GM21360 (cell line): ENCODE measurements at regions not wholly inside any gene's neighbourhood (a gene's known extent, or its start where the extent isn't known, plus 50 kb on each side); places are given as distances from the start of the nearest gene placed in this dataset.
"Not testable (repeated sequence)": the region's sequence is repeated elsewhere in the genome, so short reads cannot be mapped to it uniquely, and the experiment has no call there.

ENCODE experiments used
- ATAC-seq: cut with Tn5 transposase; IDR thresholded peaks from one replicate; pipeline ENCODE4 v1.9.1; 2021; ENCODE audit warnings: mild to moderate bottlenecking, moderate library complexity; ENCODE audit not compliant: unreplicated experiment

DNA sequence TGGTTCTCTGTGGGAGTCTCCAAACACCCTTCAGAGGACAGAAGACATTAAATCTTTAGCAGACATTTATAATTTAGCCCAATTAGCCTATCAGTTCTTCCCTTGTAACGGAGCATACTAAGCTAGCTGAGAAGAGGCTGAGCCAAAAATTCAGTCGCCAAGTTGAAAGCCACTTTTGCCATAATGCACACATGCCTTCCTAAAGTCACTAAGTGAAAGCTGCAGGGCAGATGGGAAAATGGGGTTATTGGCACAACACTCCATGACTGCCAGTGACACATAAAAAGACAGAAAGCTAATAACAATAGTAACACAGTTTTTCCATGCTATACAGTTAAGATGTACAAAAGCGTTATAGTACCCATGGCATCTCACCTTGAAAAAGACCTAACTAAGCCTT is 176.2 kb downstream of the DIRAS2 start:
- no peak for ATAC-seq

DNA sequence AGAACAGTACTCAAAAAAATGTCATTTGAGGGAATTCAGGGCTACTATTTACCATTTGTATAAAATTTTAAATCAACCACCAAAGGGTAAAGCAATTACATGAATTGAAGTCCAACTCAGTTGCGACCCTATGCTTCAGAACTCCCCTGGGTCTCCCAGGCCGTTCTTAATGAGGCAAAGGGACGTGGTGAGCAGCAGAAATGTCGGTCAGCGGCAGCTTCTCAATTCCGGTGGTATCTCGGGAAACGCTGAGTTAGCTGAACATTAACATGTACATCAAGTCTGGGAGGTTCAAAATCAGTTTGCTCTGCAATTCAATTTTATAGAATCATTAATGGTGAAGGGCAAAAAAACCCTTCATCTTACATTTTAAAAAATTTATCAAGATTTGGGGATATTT is 173.2 kb downstream of the DIRAS2 start:
- ATAC-seq = no peak

DNA sequence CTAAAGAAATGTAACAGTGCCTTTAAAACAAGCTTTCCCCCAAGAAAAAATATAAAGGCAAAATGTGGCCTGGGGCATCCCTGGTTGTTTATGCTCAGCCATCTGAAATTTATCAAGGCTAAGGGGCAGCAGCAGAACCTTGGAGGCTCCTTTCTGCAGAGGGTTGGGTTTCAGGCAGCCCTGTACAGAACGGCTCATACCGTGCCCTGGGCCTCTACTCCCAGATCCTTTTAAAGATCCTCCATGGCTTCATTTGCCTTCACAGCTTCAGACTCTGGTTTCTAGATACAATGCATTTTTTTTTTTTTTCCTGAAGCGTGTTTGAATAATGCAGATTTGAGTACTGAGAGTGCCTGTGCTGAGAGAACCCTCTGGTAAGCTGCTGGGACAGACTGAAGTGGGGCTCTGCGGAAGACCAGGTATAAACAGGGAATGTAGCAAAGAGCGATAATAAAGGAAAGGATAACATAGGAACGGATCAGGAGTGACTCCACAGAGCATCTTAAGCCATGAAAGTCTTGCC is 172.7 kb downstream of the DIRAS2 start:
- no peak for ATAC-seq

DNA sequence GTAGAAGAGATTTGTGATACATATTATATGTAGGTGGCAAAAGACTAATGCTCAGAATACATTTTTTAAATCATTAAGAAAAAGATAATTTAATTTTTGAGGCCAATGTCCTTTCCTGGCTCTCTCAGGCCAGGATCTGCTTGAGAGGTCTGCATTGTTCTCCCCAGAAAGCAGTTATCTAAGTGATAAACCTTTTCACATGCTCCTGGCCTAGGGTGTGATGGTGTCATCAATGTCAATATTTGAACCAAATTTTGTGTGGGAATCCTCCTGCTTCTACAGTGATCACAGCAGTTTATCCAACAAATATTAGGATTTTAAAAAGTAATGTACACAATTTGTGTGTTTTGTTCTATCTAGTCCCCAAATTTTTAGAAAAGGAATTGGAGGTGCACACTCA is 166.6 kb downstream of the DIRAS2 start:
- ATAC-seq = no peak

DNA sequence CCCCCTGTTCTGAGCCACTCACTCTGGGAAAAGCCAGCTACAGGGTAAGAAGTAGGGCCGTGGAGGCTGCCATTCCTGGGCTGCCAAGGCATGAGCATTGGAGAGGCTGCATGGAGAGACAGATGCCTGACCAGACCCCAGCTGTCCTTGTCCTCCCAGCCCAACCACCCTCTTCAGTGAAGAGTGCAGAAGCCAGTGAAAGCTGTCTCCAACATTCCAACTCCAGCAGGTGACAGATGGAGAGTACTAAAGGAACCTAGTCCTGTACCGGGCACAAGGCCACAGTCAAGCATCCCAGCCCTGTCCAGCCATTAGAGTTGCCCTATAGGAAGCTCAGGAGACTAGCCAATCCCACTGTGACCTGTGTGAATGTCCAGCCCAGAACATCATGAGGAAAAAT is 165.1 kb downstream of the DIRAS2 start:
- ATAC-seq = no peak

DNA sequence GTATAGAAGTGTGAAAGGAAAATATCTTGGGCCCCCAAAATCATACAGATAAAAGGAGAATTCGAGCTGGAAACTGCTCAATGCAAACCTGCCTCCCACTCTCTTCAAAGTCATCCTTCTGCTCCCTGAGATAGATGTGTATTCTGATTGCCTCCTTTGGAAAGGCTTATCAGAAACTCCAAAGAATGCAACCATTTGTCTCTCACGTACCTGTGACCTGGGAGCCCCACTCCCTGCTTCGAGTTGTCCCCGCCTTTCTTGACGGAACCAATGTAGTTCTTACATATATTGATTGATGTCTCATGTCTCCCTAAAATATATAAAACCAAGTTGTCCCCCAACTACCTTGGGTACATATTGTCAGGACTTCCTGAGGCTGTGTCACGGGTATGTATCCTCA is 163.8 kb downstream of the DIRAS2 start:
- ATAC-seq = no peak

DNA sequence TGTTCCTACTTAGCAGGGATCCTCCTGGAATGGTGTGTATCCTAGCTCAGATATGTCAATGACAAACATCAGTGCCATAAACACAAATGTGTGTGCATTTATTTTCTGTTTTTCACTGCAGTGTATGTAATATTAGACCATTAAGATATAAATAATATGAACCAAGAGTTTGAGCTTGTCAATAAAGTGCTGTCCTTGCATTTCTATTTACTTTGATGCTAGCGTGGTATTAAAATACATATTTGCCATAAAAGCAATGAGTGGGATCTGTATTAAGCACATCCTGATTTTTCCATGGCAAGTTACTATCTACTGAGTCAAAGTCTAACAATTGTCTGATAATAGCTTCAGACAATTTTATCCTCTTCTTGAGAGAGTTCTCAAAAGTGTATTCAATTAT is 157.6 kb downstream of the DIRAS2 start:
- no peak for ATAC-seq

DNA sequence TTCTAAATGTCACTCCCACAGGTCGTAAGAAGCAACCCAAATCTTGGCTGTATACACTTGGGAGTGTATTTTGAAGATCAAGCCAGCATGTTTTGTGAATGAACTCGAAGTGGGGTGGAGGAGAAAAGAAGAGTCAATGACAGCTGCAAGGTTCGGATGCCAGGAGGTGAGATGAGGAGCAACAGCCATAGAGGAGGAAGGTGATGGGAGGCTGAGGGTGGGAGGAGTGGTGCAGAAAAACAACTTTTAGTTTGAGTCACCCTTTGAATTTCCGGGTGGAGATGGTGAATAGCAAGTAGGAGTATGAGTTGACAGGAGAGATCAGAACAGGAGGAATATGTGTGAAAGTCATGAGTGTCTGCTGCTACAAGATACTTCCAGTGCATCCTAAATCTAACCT is 153.6 kb downstream of the DIRAS2 start:
- ATAC-seq = no peak

DNA sequence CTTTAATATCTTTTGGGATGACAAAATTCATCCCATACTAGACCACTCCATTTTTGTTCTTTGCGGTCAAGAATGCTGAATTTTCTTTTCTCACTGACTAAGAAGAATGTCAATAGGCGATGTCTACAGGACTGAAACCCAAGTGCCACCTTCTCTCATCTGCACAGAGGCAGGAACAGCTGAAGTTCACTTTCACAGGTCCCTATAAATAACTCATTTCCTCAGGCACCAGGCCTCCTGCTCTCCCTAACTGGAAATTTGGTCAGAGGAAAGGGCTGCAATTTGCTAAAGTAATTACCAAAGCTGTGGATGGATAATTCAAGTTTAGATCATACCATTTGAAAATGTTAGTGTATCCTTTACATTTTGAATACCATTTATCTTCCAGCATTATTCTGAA is 142.9 kb downstream of the DIRAS2 start:
- no peak for ATAC-seq

DNA sequence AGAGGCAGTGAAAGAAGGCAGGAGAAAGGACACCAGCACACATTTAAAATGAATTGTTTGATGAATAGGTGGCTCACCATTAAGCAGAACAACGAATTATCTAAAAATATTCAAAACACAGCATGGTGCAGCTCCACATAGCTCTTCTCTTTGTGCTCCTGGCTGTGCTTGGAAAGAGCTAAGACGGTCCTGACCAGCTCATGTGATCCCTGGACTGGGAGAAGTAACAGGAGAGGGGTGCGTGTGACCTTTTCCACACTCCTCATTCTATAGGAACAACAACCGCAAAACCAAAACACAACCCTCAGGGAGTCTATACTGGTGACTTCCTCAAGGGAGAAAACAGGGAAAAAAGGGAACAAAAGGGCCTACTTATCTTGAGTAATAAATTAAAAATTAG is 140.5 kb downstream of the DIRAS2 start:
- no peak for ATAC-seq

DNA sequence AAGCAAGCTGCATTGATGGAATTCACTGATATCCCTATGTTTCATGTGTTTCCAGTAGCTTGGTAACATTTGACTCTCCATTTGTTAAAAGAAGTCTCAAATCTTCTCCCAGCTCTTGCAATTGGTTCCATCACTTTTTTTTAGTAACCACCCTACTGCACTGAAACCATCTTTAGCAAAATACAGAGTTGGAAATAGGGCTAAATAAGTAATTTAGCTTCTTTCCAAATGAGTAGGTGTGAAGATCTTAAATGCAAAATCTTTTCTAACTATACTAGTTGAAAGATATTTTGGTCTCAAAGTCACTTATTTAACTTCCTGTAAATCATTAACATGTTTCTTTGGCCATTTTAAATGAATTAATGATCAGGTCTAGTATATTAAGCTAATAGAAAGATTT is 138.1 kb downstream of the DIRAS2 start:
- ATAC-seq = no peak

DNA sequence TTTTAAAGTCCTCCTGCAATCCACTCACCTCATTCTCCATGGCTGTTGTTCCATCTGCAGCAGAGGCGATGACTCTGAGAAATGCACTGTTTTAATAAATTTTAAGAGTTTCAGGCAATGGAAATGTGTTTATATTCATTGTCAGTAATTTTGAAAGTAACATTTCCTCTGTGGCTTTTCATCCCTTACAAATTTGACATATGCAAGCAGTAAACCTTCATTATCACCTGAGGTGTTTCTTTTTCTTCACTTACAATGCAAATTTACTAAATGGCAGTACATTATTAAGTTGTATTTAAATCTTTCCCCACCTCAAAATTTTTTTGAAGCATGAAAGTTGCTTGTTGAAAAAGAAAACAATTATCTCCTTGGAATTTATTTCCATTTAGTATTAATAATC is 136.9 kb downstream of the DIRAS2 start:
- no peak for ATAC-seq

DNA sequence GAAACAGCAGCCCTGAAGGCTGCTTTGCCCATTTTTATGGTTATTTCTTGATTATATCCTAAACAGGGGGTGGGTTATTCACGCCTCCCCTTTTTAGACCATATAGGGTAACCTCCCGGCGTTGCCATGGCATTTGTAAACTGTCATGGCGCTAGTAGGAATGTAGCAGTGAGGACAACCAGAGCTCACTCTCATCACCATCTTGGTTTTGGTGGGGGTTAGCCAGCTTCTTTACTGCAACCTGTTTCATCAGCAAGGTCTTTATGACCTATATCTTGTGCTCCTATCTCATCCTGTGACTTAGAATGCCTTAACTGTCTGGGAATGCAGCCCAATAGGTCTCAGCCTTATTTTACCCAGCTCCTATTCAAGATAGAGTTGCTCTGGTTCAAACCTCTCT is 136.2 kb downstream of the DIRAS2 start:
- ATAC-seq = not testable (repeated sequence)

DNA sequence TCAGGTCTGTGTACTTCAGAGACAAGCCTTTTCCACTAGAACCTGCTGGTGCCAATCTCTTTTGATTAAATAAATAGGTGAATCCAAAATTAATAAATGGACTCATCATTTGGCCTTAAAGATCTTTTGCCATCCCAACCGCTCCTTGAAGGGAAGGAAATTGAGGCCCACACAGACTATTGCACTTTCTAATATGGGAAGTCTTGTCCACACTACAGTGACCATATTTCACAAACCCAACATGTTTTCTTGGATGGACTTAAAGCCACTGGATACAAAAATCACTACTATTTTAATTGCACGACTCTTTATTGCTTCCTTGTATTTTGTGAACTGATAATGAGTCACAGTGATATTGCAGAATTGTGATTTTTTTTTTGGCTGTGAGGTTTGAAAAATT is 135.0 kb downstream of the DIRAS2 start:
- no peak for ATAC-seq

DNA sequence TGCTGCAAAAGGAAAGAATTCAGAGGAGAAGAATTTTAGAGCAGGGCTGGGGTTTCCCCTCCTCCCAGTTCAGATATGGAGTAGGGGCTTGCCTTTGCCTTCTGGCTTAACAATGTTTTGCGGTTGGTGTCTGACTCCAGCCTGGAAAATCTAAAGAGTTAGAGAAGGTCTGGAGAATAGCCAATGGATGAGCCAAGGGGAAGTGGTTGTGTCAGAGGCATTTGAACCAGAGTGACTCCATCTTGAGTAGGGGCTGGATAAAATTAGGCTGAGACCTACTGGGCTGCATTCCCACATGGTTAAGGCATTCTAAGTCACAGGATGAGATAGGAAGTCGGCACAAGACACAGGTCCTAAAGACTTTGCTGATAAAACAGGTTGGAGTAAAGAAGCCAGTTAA is 133.7 kb downstream of the DIRAS2 start:
- ATAC-seq = no peak

DNA sequence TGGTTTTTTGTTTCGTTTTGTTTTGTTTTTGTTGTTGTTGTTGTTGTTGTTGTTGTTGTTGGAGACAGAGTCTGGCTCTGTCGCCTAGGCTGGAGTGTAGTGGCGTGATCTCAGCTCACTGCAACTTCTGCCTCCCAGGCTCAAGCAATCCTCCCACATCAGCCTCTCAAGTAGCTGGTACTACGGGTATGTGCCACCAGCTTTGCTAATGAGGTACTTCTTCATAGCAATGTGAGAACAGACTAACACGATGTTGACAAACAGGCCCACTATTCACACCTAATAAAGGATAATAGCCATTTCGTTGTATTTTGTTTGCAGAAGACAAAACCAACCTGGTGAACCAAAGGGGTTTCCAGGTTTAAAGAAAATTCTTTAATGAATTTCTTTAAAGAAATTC is 130.9 kb downstream of the DIRAS2 start:
- no peak for ATAC-seq

DNA sequence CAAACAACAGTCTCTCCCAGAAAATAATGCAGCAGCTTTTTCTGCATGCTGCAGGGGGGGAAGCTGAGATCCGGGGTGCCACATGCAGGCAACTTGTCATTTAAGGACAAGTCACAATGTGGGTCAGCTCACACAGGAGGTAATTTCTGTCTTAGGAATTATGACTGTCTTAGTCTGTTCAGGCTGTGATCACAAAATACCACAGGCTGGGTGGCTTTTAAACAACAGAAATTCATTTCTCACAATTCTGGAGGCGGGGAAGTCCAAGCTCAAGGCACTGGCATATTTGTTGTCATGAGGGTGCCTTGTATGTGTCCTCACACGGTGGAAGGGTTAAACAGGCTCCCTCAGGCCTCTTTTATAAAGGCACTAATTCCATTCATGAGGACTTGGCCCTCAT is 127.7 kb downstream of the DIRAS2 start:
- ATAC-seq = no peak

DNA sequence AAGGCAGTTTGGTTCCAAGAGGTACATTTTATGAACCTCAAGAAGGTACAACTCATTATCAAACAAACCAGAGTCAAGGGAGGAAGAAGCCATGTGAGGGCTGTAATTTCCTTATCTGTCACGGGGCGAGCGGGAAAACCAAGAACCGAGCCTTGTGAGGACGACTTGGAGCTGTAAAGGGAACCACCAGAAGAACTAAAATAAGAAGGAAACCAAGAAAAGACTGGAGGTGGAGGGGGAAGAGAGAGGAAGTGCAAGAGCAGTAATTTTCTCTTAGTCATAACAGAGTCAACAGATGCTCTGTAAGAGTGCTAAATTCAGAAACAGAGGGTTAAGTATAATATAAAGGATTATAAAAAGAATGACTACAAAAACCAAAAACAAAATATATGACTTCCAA is 127.1 kb downstream of the DIRAS2 start:
- no peak for ATAC-seq

DNA sequence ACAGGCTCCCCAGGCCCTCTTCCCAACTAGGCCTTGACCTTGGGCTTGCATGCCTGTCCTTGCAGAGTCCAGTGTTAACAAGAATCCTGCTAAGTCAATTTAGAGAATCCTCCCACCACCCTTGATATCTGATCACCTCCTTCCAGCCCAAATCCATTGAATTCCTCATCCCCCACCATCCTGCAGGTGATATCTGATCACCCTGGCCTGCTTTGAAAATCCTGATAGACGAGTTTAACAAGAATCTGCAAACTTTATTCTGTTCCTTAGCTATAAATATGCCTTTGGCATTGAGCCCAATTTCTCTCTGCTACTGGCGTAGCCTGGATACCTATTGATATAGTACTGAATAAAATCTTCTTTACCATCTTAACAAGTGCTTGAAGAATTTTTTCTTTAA is 125.5 kb downstream of the DIRAS2 start:
- ATAC-seq = no peak

DNA sequence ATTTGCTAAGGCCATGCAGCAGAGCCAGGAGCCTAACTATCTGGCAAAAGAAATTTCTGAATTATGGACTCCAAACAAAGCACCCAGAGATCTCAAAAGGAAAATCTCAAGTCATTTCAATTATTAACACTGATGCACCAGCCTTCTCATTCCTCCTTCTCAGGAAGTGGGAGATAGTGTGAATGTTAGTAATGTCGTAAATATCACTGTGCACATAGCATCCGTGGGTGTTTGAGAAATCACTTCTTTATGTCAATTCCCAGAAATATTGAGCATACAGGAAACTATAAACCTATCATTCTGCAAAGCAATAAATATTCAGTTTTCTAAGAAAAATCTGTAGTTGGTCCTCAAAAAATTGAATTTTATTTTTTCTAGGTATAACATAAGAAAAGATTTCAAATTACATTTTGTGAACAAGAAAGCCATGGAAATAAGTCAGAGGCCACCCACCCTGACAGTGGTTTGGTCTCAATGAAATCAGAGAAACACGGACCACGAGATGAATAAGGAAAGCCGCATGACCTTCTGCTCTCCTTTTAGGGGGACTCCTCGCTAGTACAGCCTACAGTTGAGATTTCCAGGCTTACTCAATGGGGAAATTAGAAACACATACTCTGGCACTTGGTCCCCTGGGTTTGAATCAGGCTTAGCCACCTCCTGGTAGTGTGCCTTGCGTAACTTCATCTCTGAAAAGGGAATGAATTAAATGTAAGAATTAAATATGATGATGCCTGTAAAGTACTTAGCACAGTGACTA is 120.6 kb downstream of the DIRAS2 start:
- no peak for ATAC-seq

DNA sequence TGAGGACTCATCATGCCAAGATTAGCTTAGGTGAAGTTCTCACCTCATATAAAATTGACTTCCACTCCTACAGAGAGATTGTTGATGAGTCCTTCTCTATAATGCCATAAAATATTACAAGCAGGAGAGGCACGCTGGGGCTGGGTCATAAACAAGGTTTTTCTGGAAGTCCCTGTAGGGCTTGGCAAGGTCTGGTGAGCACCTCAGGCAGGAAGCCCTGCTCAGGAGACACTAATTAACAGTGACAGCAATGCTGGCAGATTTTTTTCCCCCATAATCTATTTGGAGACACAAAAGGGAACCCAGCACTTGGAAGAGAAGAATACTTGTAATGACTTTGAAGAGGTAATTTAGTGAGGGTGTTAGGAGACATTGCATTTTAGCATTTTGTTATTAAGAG is 118.7 kb downstream of the DIRAS2 start:
- ATAC-seq = no peak

DNA sequence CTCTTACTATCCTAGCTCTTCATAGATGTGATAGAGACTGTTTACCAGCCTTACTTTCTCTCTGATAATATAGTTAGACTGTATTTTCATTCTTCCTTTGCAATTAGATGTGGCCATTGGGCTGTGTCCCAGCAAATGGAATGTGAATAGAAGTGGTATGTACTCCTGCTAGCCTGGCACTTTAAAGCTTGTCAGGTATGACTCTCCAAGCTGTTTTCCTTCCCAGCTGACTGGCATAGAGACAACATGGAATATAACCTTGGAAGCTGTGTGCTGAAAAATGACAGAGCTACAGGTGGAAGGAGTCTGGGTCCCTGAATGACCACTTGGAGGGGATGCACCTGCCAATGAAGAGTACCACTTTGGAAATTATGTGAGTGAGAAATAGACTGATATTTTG is 116.2 kb downstream of the DIRAS2 start:
- ATAC-seq = no peak

DNA sequence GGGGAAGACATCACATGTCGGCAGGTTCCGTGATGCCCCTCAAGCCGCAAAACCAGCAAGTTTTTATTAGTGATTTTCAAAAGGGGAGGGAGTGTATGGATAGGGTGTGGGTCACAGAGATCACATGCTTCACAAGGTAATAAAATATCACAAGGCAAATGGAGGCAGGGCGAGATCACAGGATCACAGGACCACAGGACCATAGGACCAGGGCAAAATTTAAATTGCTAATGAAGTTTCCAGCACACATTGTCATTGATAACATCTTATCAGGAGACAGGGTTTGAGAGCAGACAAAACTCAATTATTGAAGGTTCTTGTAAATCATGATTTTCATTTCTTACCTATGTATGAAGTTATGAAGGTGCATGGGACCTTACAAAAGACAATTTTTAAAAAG is 106.5 kb downstream of the DIRAS2 start:
- ATAC-seq = not testable (repeated sequence)
